Loucy (cell line): ENCODE measurements at regions not wholly inside any gene's neighbourhood (a gene's known extent, or its start where the extent isn't known, plus 50 kb on each side); places are given as distances from the start of the nearest gene placed in this dataset.

Experiments
- CTCF ChIP-seq: fragments of 200-600 bp; sonication (generic); conservative IDR thresholded peaks from 2 replicates; pipeline ENCODE4 v1.5.1; 2014; ENCODE audit warnings: mild to moderate bottlenecking, antibody characterized with exemption, low read length
- EZH2phosphoT487 ChIP-seq: fragments of 200-600 bp; IDR thresholded peaks from 2 replicates; pipeline ENCODE4 v1.6.1; 2018; ENCODE audit warnings: antibody characterized with exemption, mild to moderate bottlenecking, moderate library complexity, borderline replicate concordance

GRCh38 chr1:80929868-80930508 is 870.7 kb upstream of the ADGRL2 start:
- TF ChIP-seq CTCF, result no peak
- TF ChIP-seq EZH2phosphoT487, result no peak
